Testis (tissue), 2 donors: ENCODE measurements at regions not wholly inside any gene's neighbourhood (a gene's known extent, or its start where the extent isn't known, plus 50 kb on each side); places are given as distances from the start of the nearest gene placed in this dataset.

Source experiments
- DNase-seq: peaks from one replicate; pipeline ENCODE4 v3.0.0-alpha.2; 2019
- H3K27ac ChIP-seq, 2 donors: fragments of 200-600 bp; sonication (generic); one replicate each; pipeline ENCODE4 v1.5.1; 2019
- H3K27me3 ChIP-seq: fragments of 200-600 bp; sonication (generic); one replicate; pipeline ENCODE4 v1.5.1; 2019
- H3K36me3 ChIP-seq: fragments of 200-600 bp; sonication (generic); one replicate; pipeline ENCODE4 v1.5.1; 2017; ENCODE audit warnings: low read depth; ENCODE audit errors: missing control alignments
- H3K4me1 ChIP-seq: fragments of 200-600 bp; sonication (generic); one replicate; pipeline ENCODE4 v1.5.1; 2019
- H3K4me3 ChIP-seq, 2 donors: fragments of 200-600 bp; sonication (generic); one replicate each; pipeline ENCODE4 v1.5.1; 2017 to 2019
- H3K9me3 ChIP-seq: fragments of 200-600 bp; sonication (generic); one replicate; pipeline ENCODE4 v1.5.1; 2017
- CTCF ChIP-seq, 3 experiments: fragments of 450-650 bp in 2 of 3; fragments of 200-600 bp in 1 of 3; sonication (generic) in 1 of 3; IDR thresholded peaks; one replicate each; pipeline ENCODE4 v1.5.1; 2016 to 2019; ENCODE audit warnings: antibody characterized with exemption in 3 of 3, mild to moderate bottlenecking in 2 of 3, moderate library complexity in 1 of 3
- POLR2A ChIP-seq: fragments of 450-650 bp; IDR thresholded peaks from one replicate; pipeline ENCODE4 v1.6.1; 2017; ENCODE audit warnings: antibody characterized with exemption, mild to moderate bottlenecking, moderate library complexity
- WGBS, 2 donors: methylation state at CpG; one replicate each; pipeline ENCODE4 v1.1.5; 2018; 5-methylcytosine and 5-hydroxymethylcytosine counted together
- intact Hi-C: fragments of 100-400 bp; cut with DNase I; formaldehyde crosslinking; loops from one replicate; pipeline ENCODE4 v1.15.1; 2023; ENCODE audit warnings: low total_unique reads

- no peaks in the 10 kb centered on the region for H3K36me3 ChIP-seq
- H3K4me3 ChIP-seq = no peak overlapping the region
- H3K27me3 ChIP-seq = no peaks in the 10 kb centered on the region
- no peak for DNase-seq
- intact Hi-C loops = no loop called here
- TF ChIP-seq POLR2A (no peak), CTCF (IDR thresholded peaks at IDR 0.05) (no peak)
- H3K9me3 ChIP-seq = no peaks in the 10 kb centered on the region
- no peaks in the 10 kb centered on the region for H3K4me1 ChIP-seq
- WGBS, 2 donors = 93 to 94% methylated on average over 1 of the region's 1 CpG
- H3K27ac ChIP-seq = no peak overlapping the region
Measured at GRCh38 chr3:117572786-117573185, 863.2 kb downstream of the TUSC7 start.

- H3K4me3 ChIP-seq = no peak overlapping the region
- H3K27me3 ChIP-seq = no peaks in the 10 kb centered on the region
- H3K36me3 ChIP-seq = no peaks in the 10 kb centered on the region
- no peak for DNase-seq
- H3K9me3 ChIP-seq = no peaks in the 10 kb centered on the region
- TF ChIP-seq POLR2A (no peak), CTCF (IDR thresholded peaks at IDR 0.05) (no peak)
- no peak overlapping the region for H3K27ac ChIP-seq
- 67 to 77% methylated on average over 2 of the region's 2 CpGs for WGBS, 2 donors
- H3K4me1 ChIP-seq = peaks cover 9% of the 10 kb centered on the region
- intact Hi-C loops = no loop called here
Measured at GRCh38 chr3:117580806-117581205, 871.2 kb downstream of the TUSC7 start.

- H3K36me3 ChIP-seq = no peaks in the 10 kb centered on the region
- no peak overlapping the region for H3K27ac ChIP-seq
- H3K27me3 ChIP-seq = no peaks in the 10 kb centered on the region
- DNase-seq = no peak
- peaks cover 15% of the 10 kb centered on the region for H3K4me1 ChIP-seq
- H3K4me3 ChIP-seq = no peak overlapping the region
- intact Hi-C loops = no loop called here
- TF ChIP-seq POLR2A (no peak), CTCF (IDR thresholded peaks at IDR 0.05) (no peak)
- no peaks in the 10 kb centered on the region for H3K9me3 ChIP-seq
Measured at GRCh38 chr3:117586161-117586560, 876.6 kb downstream of the TUSC7 start.

- Histone ChIP-seq H3K27me3 (no peaks in the 10 kb centered on the region), H3K27ac (no peak overlapping the region), H3K4me3 (no peak overlapping the region), H3K9me3 (no peaks in the 10 kb centered on the region), H3K4me1 (peaks cover 15% of the 10 kb centered on the region), H3K36me3 (no peaks in the 10 kb centered on the region)
- DNase-seq = no peak
- TF ChIP-seq POLR2A (no peak), CTCF (IDR thresholded peaks at IDR 0.05) (no peak)
- 73 to 83% methylated on average over 2 of the region's 2 CpGs for WGBS, 2 donors
- intact Hi-C loops = no loop called here
Measured at GRCh38 chr3:117587416-117587815, 877.8 kb downstream of the TUSC7 start.

GRCh38 chr3:117589454-117589853, 879.9 kb downstream of the TUSC7 start:
- Histone ChIP-seq H3K4me1 (peaks cover 15% of the 10 kb centered on the region), H3K27me3 (no peaks in the 10 kb centered on the region), H3K9me3 (no peaks in the 10 kb centered on the region), H3K4me3 (no peak overlapping the region), H3K36me3 (no peaks in the 10 kb centered on the region), H3K27ac (no peak overlapping the region)
- intact Hi-C loops = no loop called here
- WGBS, 2 donors = 52 to 67% methylated on average over 2 of the region's 2 CpGs
- TF ChIP-seq POLR2A = no peak
- no peak for TF ChIP-seq CTCF (IDR thresholded peaks at IDR 0.05)
- DNase-seq = no peak
